C4-2B (cell line): ENCODE measurements at regions not wholly inside any gene's neighbourhood (a gene's known extent, or its start where the extent isn't known, plus 50 kb on each side); places are given as distances from the start of the nearest gene placed in this dataset.

Experiments used
- CTCF ChIP-seq: fragments of 450-650 bp; conservative IDR thresholded peaks from 2 replicates; pipeline ENCODE4 v1.5.1; 2017; ENCODE audit warnings: mild to moderate bottlenecking
- ZFX ChIP-seq: fragments of 450-650 bp; IDR thresholded peaks from 2 replicates; pipeline ENCODE4 v1.6.1; 2017

GRCh38 chr1:209431402-209431801, 152.1 kb upstream of the CAMK1G start:
- TF ChIP-seq CTCF (no peak), ZFX (no peak)
